C1 segment of cervical spinal cord (tissue), 14 donors: ENCODE measurements at regions not wholly inside any gene's neighbourhood (a gene's known extent, or its start where the extent isn't known, plus 50 kb on each side); places are given as distances from the start of the nearest gene placed in this dataset.

ENCODE experiments used
- DNase-seq, 14 donors: peaks; one replicate each; lab custom pipeline; 2025; lab: John Stamatoyannopoulos, UW

- DNase-seq = no peak
Measured at GRCh38 chr4:121277194-121278105, 103.4 kb downstream of the QRFPR start.

- no peak for DNase-seq
Measured at GRCh38 chr4:121273191-121273590, 107.6 kb downstream of the QRFPR start.

- DNase-seq = no peak
Measured at GRCh38 chr4:121272526-121272925, 108.3 kb downstream of the QRFPR start.

GRCh38 chr4:121270389-121270788 lies 106.3 kb upstream of the TNIP3 start:
- no peak for DNase-seq

- no peak for DNase-seq
Measured at GRCh38 chr4:121269001-121269400, 104.9 kb upstream of the TNIP3 start.

GRCh38 chr4:121266982-121267381 lies 102.9 kb upstream of the TNIP3 start:
- DNase-seq = no peak

GRCh38 chr4:121256887-121257466 lies 92.9 kb upstream of the TNIP3 start:
- no peak for DNase-seq

GRCh38 chr4:121255986-121256750 lies 92.0 kb upstream of the TNIP3 start:
- DNase-seq = no peak

GRCh38 chr4:121253961-121254360 lies 89.8 kb upstream of the TNIP3 start:
- no peak for DNase-seq

GRCh38 chr4:121252224-121252806 lies 88.2 kb upstream of the TNIP3 start:
- DNase-seq = peak in 10 of 14 donors; percentile 4 to 51 (median 19)

GRCh38 chr4:121248747-121249146 lies 84.6 kb upstream of the TNIP3 start:
- DNase-seq = no peak

GRCh38 chr4:121246698-121247097 lies 82.6 kb upstream of the TNIP3 start:
- no peak for DNase-seq

- no peak for DNase-seq
Measured at GRCh38 chr4:121243485-121243884, 79.4 kb upstream of the TNIP3 start.

- DNase-seq = no peak
Measured at GRCh38 chr4:121242188-121242750, 78.1 kb upstream of the TNIP3 start.

- DNase-seq = no peak
Measured at GRCh38 chr4:121239951-121240350, 75.8 kb upstream of the TNIP3 start.

GRCh38 chr4:121238461-121238860 lies 74.3 kb upstream of the TNIP3 start:
- DNase-seq = no peak

- no peak for DNase-seq
Measured at GRCh38 chr4:121237069-121237399, 72.9 kb upstream of the TNIP3 start.

- no peak for DNase-seq
Measured at GRCh38 chr4:121236353-121237068, 72.4 kb upstream of the TNIP3 start.

- DNase-seq = no peak
Measured at GRCh38 chr4:121233982-121234381, 69.9 kb upstream of the TNIP3 start.

GRCh38 chr4:121229993-121230392 lies 65.9 kb upstream of the TNIP3 start:
- DNase-seq = no peak

- DNase-seq = no peak
Measured at GRCh38 chr4:121228848-121229247, 64.7 kb upstream of the TNIP3 start.
